Karpas-422 (cell line): ENCODE measurements at regions not wholly inside any gene's neighbourhood (a gene's known extent, or its start where the extent isn't known, plus 50 kb on each side); places are given as distances from the start of the nearest gene placed in this dataset.

Experiments
- DNase-seq: peaks from one replicate; pipeline ENCODE4 v3.0.0-alpha.2; 2015
- H2AFZ ChIP-seq: fragments of 200-600 bp; sonication (generic); 2 replicates; pipeline ENCODE4 v1.6.1; 2014; ENCODE audit warnings: antibody characterized with exemption, low read length, mixed read lengths
- H3K27ac ChIP-seq: fragments of 200-600 bp; sonication (generic); 2 replicates; pipeline ENCODE4 v1.5.1; 2014; ENCODE audit warnings: mild to moderate bottlenecking, low read length, moderate library complexity
- H3K27me3 ChIP-seq: fragments of 200-600 bp; sonication (generic); 2 replicates; pipeline ENCODE4 v1.6.1; 2014; ENCODE audit warnings: low read length, mixed read lengths
- H3K36me3 ChIP-seq: fragments of 200-600 bp; sonication (generic); 2 replicates; pipeline ENCODE4 v1.6.1; 2014; ENCODE audit warnings: low read length, mixed read lengths; ENCODE audit not compliant: insufficient read depth
- H3K4me1 ChIP-seq: fragments of 200-600 bp; sonication (generic); 2 replicates; pipeline ENCODE4 v1.6.1; 2014; ENCODE audit warnings: mild to moderate bottlenecking, low read length, mixed read lengths
- H3K4me2 ChIP-seq: fragments of 200-600 bp; sonication (generic); 2 replicates; pipeline ENCODE4 v1.6.1; 2014; ENCODE audit warnings: low read length, low read depth, mild to moderate bottlenecking; ENCODE audit not compliant: poor library complexity, severe bottlenecking
- H3K4me3 ChIP-seq: fragments of 200-600 bp; sonication (generic); 2 replicates; pipeline ENCODE4 v1.5.1; 2014; ENCODE audit warnings: mild to moderate bottlenecking, antibody characterized with exemption, low read length, mixed read lengths
- H3K79me2 ChIP-seq: fragments of 200-600 bp; sonication (generic); 2 replicates; pipeline ENCODE4 v1.6.1; 2014; ENCODE audit warnings: mild to moderate bottlenecking, low read length, mixed read lengths
- H3K9ac ChIP-seq: fragments of 200-600 bp; sonication (generic); 2 replicates; pipeline ENCODE4 v1.6.0; 2014; ENCODE audit warnings: low read length
- H3K9me2 ChIP-seq: fragments of 200-600 bp; sonication (generic), shearing (Covaris generic); replicated peaks from 2 replicates; pipeline ENCODE4 v1.6.0; 2014; ENCODE audit warnings: mild to moderate bottlenecking, low read length, moderate library complexity; ENCODE audit not compliant: insufficient read depth
- H3K9me3 ChIP-seq: fragments of 300-700, 200-600 bp; sonication (generic); 2 replicates; pipeline ENCODE4 v1.6.1; 2014; ENCODE audit warnings: low read length, mixed read lengths
- H4K20me1 ChIP-seq: fragments of 200-600 bp; sonication (generic); 2 replicates; pipeline ENCODE4 v1.6.1; 2014; ENCODE audit warnings: mild to moderate bottlenecking, antibody characterized with exemption, low read length, low read depth; ENCODE audit not compliant: insufficient read depth

DNA sequence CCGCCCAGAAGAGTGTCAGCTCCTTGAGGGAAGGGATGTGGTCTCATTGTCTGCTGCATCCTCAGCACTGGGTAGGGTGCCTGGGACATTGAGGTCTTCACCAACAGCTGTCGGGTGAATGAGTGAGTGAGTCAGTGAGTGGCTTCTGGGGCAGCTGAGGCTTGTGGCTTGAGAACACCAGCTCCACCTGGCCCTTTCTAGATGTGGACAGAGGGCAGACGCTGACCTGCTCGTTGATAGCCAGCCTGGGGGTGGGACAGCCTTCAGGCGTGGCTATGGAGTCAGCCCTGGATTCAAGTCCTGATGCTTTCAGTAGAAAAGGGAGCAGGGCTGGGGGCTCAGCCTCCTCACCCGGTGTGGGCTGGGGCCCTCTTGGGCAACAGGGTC is 215.1 kb downstream of the C9orf50 start:
- no peak overlapping the region for H3K4me3 ChIP-seq
- H3K4me2 ChIP-seq, result no peak overlapping the region
- no peaks in the 10 kb centered on the region for H3K36me3 ChIP-seq
- H3K9ac ChIP-seq, result no peak overlapping the region
- no peak for DNase-seq
- peaks cover 7% of the 10 kb centered on the region; the same call in 1 of the 2 replicates for H3K9me3 ChIP-seq
- no peak overlapping the region for H3K27ac ChIP-seq
- peaks cover 8% of the 10 kb centered on the region for H3K4me1 ChIP-seq
- no peaks in the 10 kb centered on the region for H4K20me1 ChIP-seq
- H3K27me3 ChIP-seq, result no peaks in the 10 kb centered on the region
- no peaks in the 10 kb centered on the region for H3K79me2 ChIP-seq
- H2AFZ ChIP-seq, result no peak overlapping the region
- no peaks in the 10 kb centered on the region for H3K9me2 ChIP-seq

DNA sequence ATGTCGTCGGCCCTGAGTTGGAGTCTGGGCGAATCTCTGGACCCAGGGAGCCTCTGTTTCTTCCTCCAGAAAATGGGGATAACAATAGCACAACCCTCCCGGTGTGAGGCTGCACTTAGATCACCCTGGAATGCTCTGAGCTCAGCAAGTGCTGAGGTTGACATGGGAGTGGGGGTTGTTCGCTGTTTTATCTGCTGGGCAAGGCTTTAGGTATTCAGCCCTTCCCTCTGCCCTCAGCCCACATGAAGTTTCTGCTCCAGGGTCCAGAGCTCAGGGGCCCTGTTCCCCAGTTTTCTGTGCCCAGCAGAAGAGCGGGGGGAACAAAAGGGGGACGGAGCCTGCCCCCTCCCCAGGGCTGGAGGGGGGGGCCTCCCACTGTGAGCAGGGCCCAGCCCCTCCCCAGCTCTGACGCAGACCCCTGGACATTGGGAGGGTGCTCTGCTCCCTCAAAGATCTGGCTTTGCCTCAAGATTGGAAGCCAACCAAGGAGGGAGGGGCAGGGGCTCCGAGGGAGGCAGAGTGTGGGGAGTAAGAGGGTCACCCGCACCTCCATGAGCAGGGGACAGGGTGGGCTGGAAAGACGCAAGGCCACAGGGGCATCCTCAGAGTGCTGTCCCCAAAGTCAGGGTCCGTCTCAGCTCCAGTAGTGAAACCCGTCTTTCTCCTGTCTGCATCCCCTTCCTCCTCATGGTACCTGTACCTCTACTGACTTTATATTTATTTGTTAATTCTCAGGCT is 215.6 kb downstream of the C9orf50 start:
- no peaks in the 10 kb centered on the region for H3K36me3 ChIP-seq
- no peak overlapping the region for H3K4me2 ChIP-seq
- H3K9ac ChIP-seq, result no peak overlapping the region
- H3K9me2 ChIP-seq, result no peaks in the 10 kb centered on the region
- no peak overlapping the region for H2AFZ ChIP-seq
- H3K27me3 ChIP-seq, result no peaks in the 10 kb centered on the region
- H3K79me2 ChIP-seq, result no peaks in the 10 kb centered on the region
- DNase-seq, result no peak
- H3K4me1 ChIP-seq, result peaks cover 8% of the 10 kb centered on the region
- H3K9me3 ChIP-seq, result peaks cover 5% of the 10 kb centered on the region; the same call in 1 of the 2 replicates
- no peak overlapping the region for H3K4me3 ChIP-seq
- H4K20me1 ChIP-seq, result no peaks in the 10 kb centered on the region
- H3K27ac ChIP-seq, result no peak overlapping the region

DNA sequence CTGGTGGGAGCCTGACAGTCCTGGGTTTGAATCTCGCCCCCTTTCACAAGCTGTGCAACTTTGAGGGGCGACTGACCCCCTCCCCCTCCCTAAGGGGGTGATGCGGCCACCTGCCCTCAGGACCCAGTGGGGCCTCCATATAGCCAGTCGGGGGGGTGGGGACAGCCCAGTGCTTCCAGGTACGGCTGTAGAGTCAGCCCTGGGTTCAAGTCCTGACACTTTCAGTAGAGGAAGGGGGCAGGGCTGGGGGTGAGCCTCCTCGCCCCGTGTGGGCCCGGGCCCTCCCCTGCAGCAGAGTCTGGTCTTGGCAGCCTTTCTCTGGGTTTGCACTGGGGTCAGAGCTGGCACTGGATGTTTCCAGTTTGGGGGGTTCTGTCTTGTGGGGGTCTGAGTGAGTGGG is 216.3 kb downstream of the C9orf50 start:
- H3K9ac ChIP-seq, result no peak overlapping the region
- no peaks in the 10 kb centered on the region for H3K36me3 ChIP-seq
- H3K4me1 ChIP-seq, result peaks cover 8% of the 10 kb centered on the region
- H4K20me1 ChIP-seq, result no peaks in the 10 kb centered on the region
- H3K4me2 ChIP-seq, result no peak overlapping the region
- H3K9me3 ChIP-seq, result no peaks in the 10 kb centered on the region
- H3K27me3 ChIP-seq, result no peaks in the 10 kb centered on the region
- no peaks in the 10 kb centered on the region for H3K9me2 ChIP-seq
- H2AFZ ChIP-seq, result no peak overlapping the region
- H3K79me2 ChIP-seq, result no peaks in the 10 kb centered on the region
- H3K27ac ChIP-seq, result no peak overlapping the region
- no peak overlapping the region for H3K4me3 ChIP-seq
- DNase-seq, result no peak

DNA sequence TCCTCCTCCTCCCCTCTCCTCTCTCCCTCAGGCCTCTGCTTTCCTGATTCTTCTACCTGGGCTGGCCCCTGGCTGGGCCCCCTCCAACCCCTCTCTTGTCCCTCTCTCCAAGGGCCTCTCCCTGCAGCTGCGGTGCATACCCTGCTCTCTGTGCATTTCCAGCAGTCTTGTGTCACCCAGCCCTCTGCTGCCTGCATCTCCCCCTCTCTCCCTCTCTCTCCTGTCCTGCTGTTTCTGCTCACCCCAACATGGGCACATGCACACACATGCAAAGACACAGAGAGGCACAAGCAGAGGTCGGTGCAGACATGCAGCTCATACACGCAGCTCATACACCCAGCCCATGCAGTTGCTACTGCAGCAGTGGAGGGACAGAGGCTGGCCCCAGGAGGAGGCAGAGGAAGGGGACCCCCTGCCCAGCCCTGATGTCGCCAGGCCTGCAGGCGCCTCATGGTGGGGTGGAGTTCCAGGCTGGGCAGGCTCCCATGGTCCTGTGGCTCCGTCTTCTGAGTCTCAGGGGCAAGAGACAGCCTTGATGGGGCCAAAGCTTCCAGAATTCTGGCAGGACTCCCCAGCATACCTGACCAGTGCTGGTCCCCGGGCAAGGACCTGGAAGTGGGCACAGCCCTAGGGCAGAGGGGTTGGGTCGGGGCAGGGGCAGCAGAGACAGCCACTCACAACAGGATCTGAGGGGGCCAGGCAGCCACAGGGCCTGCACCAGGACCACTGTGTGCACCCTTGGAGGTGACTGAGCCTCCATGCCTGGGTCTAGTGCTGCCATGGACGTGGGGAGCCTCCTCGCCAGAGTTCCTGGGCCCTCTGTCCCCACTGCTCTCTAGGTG is 216.9 kb downstream of the C9orf50 start:
- no peak for DNase-seq
- Histone ChIP-seq H3K9me3 (no peaks in the 10 kb centered on the region), H3K4me1 (peaks cover 8% of the 10 kb centered on the region), H3K36me3 (no peaks in the 10 kb centered on the region), H3K4me2 (no peak overlapping the region), H4K20me1 (no peaks in the 10 kb centered on the region), H3K9me2 (no peaks in the 10 kb centered on the region), H2AFZ (no peak overlapping the region), H3K27ac (no peak overlapping the region), H3K27me3 (no peaks in the 10 kb centered on the region), H3K9ac (no peak overlapping the region), H3K4me3 (no peak overlapping the region), H3K79me2 (no peaks in the 10 kb centered on the region)

DNA sequence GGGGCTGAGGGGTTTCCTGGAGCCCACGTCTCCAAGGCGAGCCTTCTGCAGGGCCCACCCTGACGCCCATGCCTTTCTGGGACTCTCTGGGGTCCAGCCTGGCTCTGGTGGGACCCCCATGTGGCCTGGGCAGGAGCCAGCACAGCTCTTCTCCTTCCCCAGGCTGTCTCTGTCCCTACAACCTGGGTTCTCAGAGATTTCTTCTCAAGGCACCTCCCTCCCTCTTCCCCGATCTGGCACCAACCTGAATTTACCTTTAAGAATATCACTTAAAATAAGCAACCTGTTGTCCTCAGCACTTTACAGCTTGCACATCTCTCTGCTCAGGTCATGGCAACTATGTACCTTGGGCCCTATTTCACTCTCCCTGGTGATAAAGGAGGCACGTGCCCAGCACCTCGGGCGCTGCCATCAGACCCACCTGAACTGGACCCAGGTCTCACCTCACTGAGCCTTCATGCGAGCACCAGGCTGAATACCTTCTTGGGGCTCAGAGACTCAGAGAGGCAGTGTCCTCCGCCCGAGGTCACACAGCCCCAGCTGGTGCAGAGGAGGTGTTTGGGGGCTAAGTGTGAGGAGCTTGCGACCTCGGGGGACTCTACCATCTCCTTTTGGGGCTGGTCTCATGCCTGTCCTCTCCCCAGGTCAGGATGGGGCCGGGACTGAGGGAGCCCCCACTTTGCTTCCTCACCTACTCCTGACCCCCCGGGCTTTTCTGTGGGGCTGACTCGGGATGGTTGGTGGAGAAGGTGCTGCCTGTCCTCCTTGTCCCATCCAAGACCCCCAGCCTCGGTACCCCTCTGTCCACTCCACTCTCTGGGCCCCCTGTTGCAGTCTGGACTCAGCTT is 217.7 kb downstream of the C9orf50 start:
- H3K27ac ChIP-seq, result no peak overlapping the region
- H3K9me2 ChIP-seq, result no peaks in the 10 kb centered on the region
- H3K9me3 ChIP-seq, result no peaks in the 10 kb centered on the region
- H3K27me3 ChIP-seq, result no peaks in the 10 kb centered on the region
- H3K9ac ChIP-seq, result no peak overlapping the region
- H3K79me2 ChIP-seq, result no peaks in the 10 kb centered on the region
- H3K4me1 ChIP-seq, result peaks cover 8% of the 10 kb centered on the region
- no peaks in the 10 kb centered on the region for H4K20me1 ChIP-seq
- no peak for DNase-seq
- no peak overlapping the region for H2AFZ ChIP-seq
- no peak overlapping the region for H3K4me2 ChIP-seq
- H3K4me3 ChIP-seq, result no peak overlapping the region
- no peaks in the 10 kb centered on the region for H3K36me3 ChIP-seq

DNA sequence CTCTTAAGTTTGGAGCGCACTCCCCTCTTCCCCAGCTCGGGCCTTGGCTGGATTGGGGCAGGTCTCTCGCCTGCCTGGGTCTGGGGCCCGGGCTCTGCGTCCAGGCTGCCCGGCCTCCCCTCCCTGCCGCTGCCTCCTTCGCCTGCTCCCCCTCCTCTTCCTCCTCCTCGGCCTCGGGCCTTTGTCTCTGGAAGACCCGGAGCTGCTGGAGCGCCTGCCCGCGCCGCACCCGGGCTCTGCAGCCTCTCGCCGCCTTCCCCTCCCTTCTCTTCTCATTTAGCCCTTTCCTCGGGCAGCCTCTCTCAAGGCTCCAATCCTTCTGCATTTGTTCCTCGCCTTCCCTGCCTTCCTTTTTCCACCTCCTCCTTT is 218.5 kb downstream of the C9orf50 start:
- H3K4me2 ChIP-seq, result no peak overlapping the region

DNA sequence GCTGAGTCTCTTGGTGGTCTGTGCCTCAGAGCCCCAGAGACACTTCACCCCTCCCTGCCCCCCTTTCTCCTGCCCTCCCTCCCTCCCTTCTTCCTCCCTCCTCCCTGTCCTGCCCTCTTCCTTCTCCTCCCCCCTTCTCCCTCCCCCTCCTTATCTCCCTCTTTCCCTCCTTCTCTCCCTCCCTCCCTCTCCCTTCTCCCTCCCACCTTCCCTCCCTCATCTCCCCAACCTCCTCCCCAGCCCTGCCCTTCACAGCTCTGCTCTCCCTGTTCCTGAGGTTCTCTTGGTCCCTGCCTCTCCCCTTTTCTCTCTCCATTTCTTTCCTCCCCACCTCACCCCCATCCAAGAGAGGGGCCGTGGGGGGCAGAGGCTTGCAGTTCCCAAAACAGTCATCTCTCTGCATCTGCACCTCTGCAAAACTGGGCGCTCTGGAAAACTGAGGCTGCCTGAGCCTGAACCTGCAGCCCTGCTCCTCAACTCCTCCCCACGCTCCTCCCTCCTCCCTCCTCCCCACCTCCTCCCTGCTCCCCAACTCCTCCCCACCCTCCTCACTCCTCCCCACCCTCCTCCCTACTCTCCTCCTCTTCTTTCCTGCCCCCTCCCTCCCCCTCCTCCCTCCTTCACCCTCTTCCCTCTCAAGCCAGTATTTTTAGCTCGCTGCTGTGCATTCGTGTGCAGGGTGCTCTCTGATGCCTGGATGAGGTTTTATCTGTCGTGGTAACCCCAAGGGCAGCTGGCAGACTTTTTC is 219.1 kb downstream of the C9orf50 start:
- no peak overlapping the region for H3K9ac ChIP-seq
- no peak overlapping the region for H3K27ac ChIP-seq
- peaks cover 8% of the 10 kb centered on the region for H3K4me1 ChIP-seq
- H3K9me2 ChIP-seq, result 0 out of 2 replicates have a peak, but pooled peaks cover 1% of the 10 kb centered on the region
- no peaks in the 10 kb centered on the region for H3K79me2 ChIP-seq
- H2AFZ ChIP-seq, result no peak overlapping the region
- H4K20me1 ChIP-seq, result no peaks in the 10 kb centered on the region
- H3K4me2 ChIP-seq, result no peak overlapping the region
- H3K4me3 ChIP-seq, result no peak overlapping the region
- no peak for DNase-seq
- no peaks in the 10 kb centered on the region for H3K27me3 ChIP-seq
- H3K36me3 ChIP-seq, result no peaks in the 10 kb centered on the region
- no peaks in the 10 kb centered on the region for H3K9me3 ChIP-seq

More for the DNA sequence above, 218.5 kb downstream of the C9orf50 start:
- Histone ChIP-seq H3K9ac (no peak overlapping the region), H3K4me3 (no peak overlapping the region), H3K9me2 (no peaks in the 10 kb centered on the region), H3K4me1 (peaks cover 8% of the 10 kb centered on the region), H2AFZ (no peak overlapping the region), H3K79me2 (no peaks in the 10 kb centered on the region), H3K36me3 (no peaks in the 10 kb centered on the region), H3K9me3 (no peaks in the 10 kb centered on the region), H3K27ac (no peak overlapping the region), H4K20me1 (no peaks in the 10 kb centered on the region), H3K27me3 (no peaks in the 10 kb centered on the region)
- no peak for DNase-seq
